Endothelial cell of umbilical vein (primary cell): ENCODE measurements at regions not wholly inside any gene's neighbourhood (a gene's known extent, or its start where the extent isn't known, plus 50 kb on each side); places are given as distances from the start of the nearest gene placed in this dataset.

Experiments
- BruUV-seq: library from RNA; stranded (reverse); fragments of 400-500 nt; replicated peaks from 2 replicates; lab custom pipeline; 2021; lab: Mats Ljungman, UMichigan
- CTCF ChIA-PET: fragments of 300-600, 350-600 bp; sonication (Branson Sonifier 250); formaldehyde crosslinking; loops from one replicate; lab custom pipeline; 2021; ENCODE audit warnings: antibody characterized with exemption, inconsistent platforms; lab: Charles Lee
- POLR2A ChIA-PET: fragments of 300-600, 350-600 bp; sonication (Branson Sonifier 250); formaldehyde crosslinking; loops from one replicate; lab custom pipeline; 2021; ENCODE audit warnings: antibody characterized with exemption, inconsistent platforms; lab: Charles Lee
- DNase-seq: peaks from one replicate; pipeline ENCODE4 v3.0.0-alpha.2; 2011; ENCODE audit warnings: low read depth, low spot score
- FAIRE-seq: peaks from 2 replicates; lab custom pipeline; 2011; peaks lifted over from hg19 to GRCh38; lab: Jason Lieb, UNC
- H2AFZ ChIP-seq: 2 replicates; pipeline ENCODE4 v1.6.0; 2012; ENCODE audit warnings: low read depth, low read length, control low read depth, inconsistent platforms
- H3K27ac ChIP-seq: 2 replicates; pipeline ENCODE4 v1.5.1; 2011; ENCODE audit warnings: low read depth, mild to moderate bottlenecking, control low read depth, low read length, moderate library complexity; ENCODE audit not compliant: insufficient read depth
- H3K27me3 ChIP-seq, 2 experiments: 2 replicates each; pipeline versions ENCODE4 v1.6.0 to v1.6.1; 2011; ENCODE audit warnings: low read length in 2 of 2, mixed read lengths in 1 of 2; ENCODE audit not compliant: control insufficient read depth in 2 of 2, insufficient read depth in 2 of 2
- H3K36me3 ChIP-seq, 2 experiments: 2 replicates in 1 of 2; 3 replicates in 1 of 2; pipeline ENCODE4 v1.5.1; 2011; ENCODE audit warnings: low read length in 2 of 2, mild to moderate bottlenecking in 1 of 2, moderate library complexity in 1 of 2; ENCODE audit not compliant: control insufficient read depth in 2 of 2, insufficient read depth in 2 of 2; ENCODE audit errors: extremely low read depth in 1 of 2
- H3K4me1 ChIP-seq: 3 replicates; pipeline ENCODE4 v1.5.1; 2011; ENCODE audit warnings: mild to moderate bottlenecking, low read length; ENCODE audit not compliant: control insufficient read depth, insufficient read depth; ENCODE audit errors: extremely low read depth
- H3K4me2 ChIP-seq: 2 replicates; pipeline ENCODE4 v1.6.1; 2011; ENCODE audit warnings: low read length, control low read depth, mixed read lengths; ENCODE audit not compliant: insufficient read depth
- H3K4me3 ChIP-seq, 3 experiments: fragments of 200-600 bp in 1 of 3; sonication (generic), shearing (Covaris generic) in 1 of 3; replicated peaks in 1 of 3; 2 replicates each; pipeline ENCODE4 v1.5.1; 2011 to 2016; ENCODE audit warnings: control low read depth in 3 of 3, low read length in 3 of 3, mild to moderate bottlenecking in 2 of 3, inconsistent platforms in 1 of 3, low read depth in 1 of 3, moderate library complexity in 1 of 3; ENCODE audit not compliant: insufficient read depth in 1 of 3
- H3K79me2 ChIP-seq: 2 replicates; pipeline ENCODE4 v1.6.0; 2012; ENCODE audit warnings: low read length, inconsistent platforms; ENCODE audit not compliant: control insufficient read depth, insufficient read depth
- H3K9ac ChIP-seq: replicated peaks from 2 replicates; pipeline ENCODE3; 2011; ENCODE audit warnings: low read length, control low read depth; ENCODE audit not compliant: insufficient read depth; ENCODE audit errors: extremely low read depth
- H3K9me1 ChIP-seq: replicated peaks from 3 replicates; pipeline ENCODE4 v1.6.0; 2011; ENCODE audit warnings: mild to moderate bottlenecking, low read length; ENCODE audit not compliant: control insufficient read depth, insufficient read depth; ENCODE audit errors: extremely low read depth
- H3K9me3 ChIP-seq: replicated peaks from 2 replicates; pipeline ENCODE4 v1.5.1; 2012; ENCODE audit warnings: low read length, inconsistent platforms; ENCODE audit not compliant: control insufficient read depth, insufficient read depth
- H4K20me1 ChIP-seq: replicated peaks from 2 replicates; pipeline ENCODE3; 2011; ENCODE audit warnings: mild to moderate bottlenecking, low read length; ENCODE audit not compliant: control insufficient read depth, insufficient read depth; ENCODE audit errors: extremely low read depth
- EZH2 ChIP-seq: IDR thresholded peaks from 2 replicates; pipeline ENCODE4 v1.6.1; 2012; ENCODE audit warnings: borderline replicate concordance, low read depth, mild to moderate bottlenecking, moderate library complexity, low read length, inconsistent platforms; ENCODE audit not compliant: severe bottlenecking
- FOS ChIP-seq: IDR thresholded peaks from 2 replicates; pipeline ENCODE4 v1.6.1; 2011; ENCODE audit warnings: mild to moderate bottlenecking, low read length, moderate library complexity, borderline replicate concordance; ENCODE audit not compliant: insufficient read depth
- GATA2 ChIP-seq: IDR thresholded peaks from 2 replicates; pipeline ENCODE4 v1.7.0; 2011; ENCODE audit warnings: low read depth, mild to moderate bottlenecking, moderate library complexity, mixed read lengths, low read length; ENCODE audit not compliant: insufficient read length, insufficient read depth
- JUN ChIP-seq: IDR thresholded peaks from 2 replicates; pipeline ENCODE4 v1.6.1; 2011; ENCODE audit warnings: borderline replicate concordance, low read depth; ENCODE audit not compliant: insufficient read length, insufficient read depth
- MYC ChIP-seq: IDR thresholded peaks from one replicate; pipeline ENCODE4 v1.6.1; 2011; ENCODE audit warnings: mild to moderate bottlenecking, low read depth, low read length
- POLR2A ChIP-seq: IDR thresholded peaks from 2 replicates; pipeline ENCODE4 v1.6.1; 2012; ENCODE audit warnings: low read depth, mild to moderate bottlenecking, control low read depth, low read length
- POLR2AphosphoS5 ChIP-seq: IDR thresholded peaks from 2 replicates; pipeline ENCODE4 v1.6.1; 2012; ENCODE audit warnings: low read depth, mild to moderate bottlenecking, control low read depth, low read length, moderate library complexity; ENCODE audit not compliant: insufficient read depth
- dilution Hi-C: fragments of 300-500 bp; cut with MboI; formaldehyde crosslinking; loops from one replicate; pipeline ENCODE4 v1.15.0; 2019; ENCODE audit warnings: low sequenced_read_pairs; ENCODE audit not compliant: extremely low pct_ligation_motif_present
- intact Hi-C: fragments of 100-400 bp; cut with micrococcal nuclease; formaldehyde crosslinking; loops from one replicate; pipeline ENCODE4 v1.10.0; 2022
- TF ChIP-seq, protein P1 (sequence below): IDR thresholded peaks from 2 replicates; pipeline ENCODE4 v1.6.1; 2011; ENCODE audit not compliant: insufficient read depth, insufficient read length
- TF ChIP-seq, protein P2 (sequence below), 2 donors: IDR thresholded peaks; 1 replicate in 1 of 2; 2 replicates in 1 of 2; pipeline ENCODE4 v1.5.1; 2011; ENCODE audit warnings: low read length in 2 of 2, mild to moderate bottlenecking in 2 of 2, moderate library complexity in 2 of 2, control low read depth in 1 of 2, inconsistent platforms in 1 of 2, low read depth in 1 of 2; ENCODE audit not compliant: insufficient read depth in 1 of 2; ENCODE audit errors: extremely low read depth in 1 of 2

GRCh38 chr5:82605441-82605973 lies 327.4 kb upstream of the RPS23 start:
- CTCF ChIA-PET = interaction anchor here (1.0 kb wide), 1 partner anchor 9 kb away, joined by 3 read pairs; no protein-coding TSS in a partner anchor
- dilution Hi-C loops = no loop called here
- no peak for DNase-seq
- intact Hi-C loops = no loop called here
- Histone ChIP-seq H3K36me3 (no peaks in the 10 kb centered on the region), H3K27me3 (peaks cover 0 to 5% of the 10 kb centered on the region in 2 experiments), H3K9ac (no peak overlapping the region), H4K20me1 (no peaks in the 10 kb centered on the region), H2AFZ (no peak overlapping the region), H3K27ac (no peak overlapping the region), H3K9me3 (no peaks in the 10 kb centered on the region), H3K79me2 (no peaks in the 10 kb centered on the region), H3K4me1 (no peaks in the 10 kb centered on the region), H3K4me3 (no peak overlapping the region), H3K9me1 (no peaks in the 10 kb centered on the region), H3K4me2 (no peak overlapping the region)
- POLR2A ChIA-PET = no interaction called here
- TF ChIP-seq GATA2 = no peak
- TF ChIP-seq FOS = no peak
- TF ChIP-seq POLR2A = no peak
- no peak for TF ChIP-seq MYC
- TF ChIP-seq EZH2 = no peak
- TF ChIP-seq JUN = no peak
- TF ChIP-seq, protein P1, sequence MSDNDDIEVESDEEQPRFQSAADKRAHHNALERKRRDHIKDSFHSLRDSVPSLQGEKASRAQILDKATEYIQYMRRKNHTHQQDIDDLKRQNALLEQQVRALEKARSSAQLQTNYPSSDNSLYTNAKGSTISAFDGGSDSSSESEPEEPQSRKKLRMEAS = no peak
- no peak for TF ChIP-seq POLR2AphosphoS5
- TF ChIP-seq, protein P2, sequence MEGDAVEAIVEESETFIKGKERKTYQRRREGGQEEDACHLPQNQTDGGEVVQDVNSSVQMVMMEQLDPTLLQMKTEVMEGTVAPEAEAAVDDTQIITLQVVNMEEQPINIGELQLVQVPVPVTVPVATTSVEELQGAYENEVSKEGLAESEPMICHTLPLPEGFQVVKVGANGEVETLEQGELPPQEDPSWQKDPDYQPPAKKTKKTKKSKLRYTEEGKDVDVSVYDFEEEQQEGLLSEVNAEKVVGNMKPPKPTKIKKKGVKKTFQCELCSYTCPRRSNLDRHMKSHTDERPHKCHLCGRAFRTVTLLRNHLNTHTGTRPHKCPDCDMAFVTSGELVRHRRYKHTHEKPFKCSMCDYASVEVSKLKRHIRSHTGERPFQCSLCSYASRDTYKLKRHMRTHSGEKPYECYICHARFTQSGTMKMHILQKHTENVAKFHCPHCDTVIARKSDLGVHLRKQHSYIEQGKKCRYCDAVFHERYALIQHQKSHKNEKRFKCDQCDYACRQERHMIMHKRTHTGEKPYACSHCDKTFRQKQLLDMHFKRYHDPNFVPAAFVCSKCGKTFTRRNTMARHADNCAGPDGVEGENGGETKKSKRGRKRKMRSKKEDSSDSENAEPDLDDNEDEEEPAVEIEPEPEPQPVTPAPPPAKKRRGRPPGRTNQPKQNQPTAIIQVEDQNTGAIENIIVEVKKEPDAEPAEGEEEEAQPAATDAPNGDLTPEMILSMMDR (IDR thresholded peaks at IDR 0.05; ENCODE audit: extremely low read depth in 1 of 2, insufficient read depth in 1 of 2, low read depth in 1 of 2, low read length in 2 of 2) = no peak
- BruUV-seq = no TSS peak
- no peak for FAIRE-seq
